DND-41 (cell line): ENCODE measurements at regions not wholly inside any gene's neighbourhood (a gene's known extent, or its start where the extent isn't known, plus 50 kb on each side); places are given as distances from the start of the nearest gene placed in this dataset.

Experiments
- ATAC-seq: fragments of 200-7000 bp; cut with Tn5 transposase; 3 replicates; pipeline ENCODE4 v1.9.1; 2021; ENCODE audit warnings: low read depth; ENCODE audit not compliant: insufficient read depth
- DNase-seq: peaks from one replicate; pipeline ENCODE4 v3.0.0-alpha.2; 2020
- H2AFZ ChIP-seq: 2 replicates; pipeline ENCODE4 v1.6.0; 2012; ENCODE audit warnings: low read depth, low read length
- H3K27ac ChIP-seq: 2 replicates; pipeline ENCODE4 v1.5.1; 2012; ENCODE audit warnings: low read length, inconsistent platforms
- H3K27me3 ChIP-seq: fragments of 200-600 bp; sonication (generic); 2 replicates; pipeline ENCODE4 v1.6.0; 2012; ENCODE audit warnings: low read length, mild to moderate bottlenecking, inconsistent platforms; ENCODE audit not compliant: insufficient read depth, poor library complexity
- H3K36me3 ChIP-seq: 2 replicates; pipeline ENCODE4 v1.5.1; 2012; ENCODE audit warnings: low read length, inconsistent platforms; ENCODE audit not compliant: insufficient read depth
- H3K4me1 ChIP-seq: 2 replicates; pipeline ENCODE4 v1.5.1; 2012; ENCODE audit warnings: mild to moderate bottlenecking, low read length; ENCODE audit not compliant: insufficient read depth
- H3K4me2 ChIP-seq: 2 replicates; pipeline ENCODE4 v1.6.0; 2012; ENCODE audit warnings: mild to moderate bottlenecking, moderate library complexity, low read length, inconsistent platforms; ENCODE audit not compliant: insufficient read depth
- H3K4me3 ChIP-seq, 2 experiments: fragments of 200-600 bp in 1 of 2; shearing (Covaris generic) in 1 of 2; 2 replicates each; pipeline ENCODE4 v1.5.1; 2012 to 2016; ENCODE audit warnings: inconsistent platforms in 2 of 2, low read length in 2 of 2, mild to moderate bottlenecking in 2 of 2, low read depth in 1 of 2, moderate library complexity in 1 of 2
- H3K79me2 ChIP-seq: 2 replicates; pipeline ENCODE4 v1.6.0; 2012; ENCODE audit warnings: low read length, inconsistent platforms; ENCODE audit not compliant: insufficient read depth
- H3K9ac ChIP-seq: 2 replicates; pipeline ENCODE4 v1.6.0; 2012; ENCODE audit warnings: low read depth, mild to moderate bottlenecking, inconsistent platforms, low read length, moderate library complexity
- H3K9me3 ChIP-seq: 2 replicates; pipeline ENCODE4 v1.5.1; 2012; ENCODE audit warnings: low read length, moderate library complexity, mild to moderate bottlenecking, inconsistent platforms; ENCODE audit not compliant: insufficient read depth, severe bottlenecking
- H4K20me1 ChIP-seq: 2 replicates; pipeline ENCODE4 v1.6.0; 2012; ENCODE audit warnings: low read length; ENCODE audit not compliant: insufficient read depth
- EZH2 ChIP-seq: IDR thresholded peaks from 3 replicates; pipeline ENCODE4 v1.6.1; 2012; ENCODE audit warnings: borderline replicate concordance, low read depth, mild to moderate bottlenecking, moderate library complexity, low read length, inconsistent platforms; ENCODE audit not compliant: severe bottlenecking
- TF ChIP-seq, protein P1 (sequence below): IDR thresholded peaks from 2 replicates; pipeline ENCODE4 v1.5.1; 2012; ENCODE audit warnings: borderline replicate concordance, low read length, moderate library complexity, mild to moderate bottlenecking; ENCODE audit not compliant: poor library complexity, severe bottlenecking; ENCODE audit errors: extremely low read depth

DNA sequence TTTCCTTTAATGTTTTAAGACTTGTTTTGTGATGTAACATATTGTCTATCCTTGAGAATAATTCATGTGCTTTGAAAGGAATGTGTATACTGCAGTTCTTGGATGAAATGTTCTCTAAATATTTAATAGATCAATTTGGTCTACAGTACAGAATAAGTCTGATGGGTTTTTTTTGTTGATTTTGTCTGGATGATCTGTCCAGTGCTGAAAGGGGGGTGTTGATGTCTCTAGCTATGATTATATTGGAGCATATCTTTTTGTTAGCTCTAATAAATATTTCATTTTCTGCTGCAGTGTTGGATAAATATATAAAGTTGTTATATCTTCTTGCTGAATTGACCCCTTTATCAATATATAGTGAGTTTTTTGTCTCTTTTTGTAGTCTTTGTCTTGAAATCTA is 269.9 kb upstream of the TUSC1 start:
- no peaks in the 10 kb centered on the region for H3K36me3 ChIP-seq
- no peak overlapping the region for H2AFZ ChIP-seq
- no peaks in the 10 kb centered on the region for H4K20me1 ChIP-seq
- H3K27me3 ChIP-seq, result no peaks in the 10 kb centered on the region
- TF ChIP-seq EZH2, result no peak
- TF ChIP-seq, protein P1, sequence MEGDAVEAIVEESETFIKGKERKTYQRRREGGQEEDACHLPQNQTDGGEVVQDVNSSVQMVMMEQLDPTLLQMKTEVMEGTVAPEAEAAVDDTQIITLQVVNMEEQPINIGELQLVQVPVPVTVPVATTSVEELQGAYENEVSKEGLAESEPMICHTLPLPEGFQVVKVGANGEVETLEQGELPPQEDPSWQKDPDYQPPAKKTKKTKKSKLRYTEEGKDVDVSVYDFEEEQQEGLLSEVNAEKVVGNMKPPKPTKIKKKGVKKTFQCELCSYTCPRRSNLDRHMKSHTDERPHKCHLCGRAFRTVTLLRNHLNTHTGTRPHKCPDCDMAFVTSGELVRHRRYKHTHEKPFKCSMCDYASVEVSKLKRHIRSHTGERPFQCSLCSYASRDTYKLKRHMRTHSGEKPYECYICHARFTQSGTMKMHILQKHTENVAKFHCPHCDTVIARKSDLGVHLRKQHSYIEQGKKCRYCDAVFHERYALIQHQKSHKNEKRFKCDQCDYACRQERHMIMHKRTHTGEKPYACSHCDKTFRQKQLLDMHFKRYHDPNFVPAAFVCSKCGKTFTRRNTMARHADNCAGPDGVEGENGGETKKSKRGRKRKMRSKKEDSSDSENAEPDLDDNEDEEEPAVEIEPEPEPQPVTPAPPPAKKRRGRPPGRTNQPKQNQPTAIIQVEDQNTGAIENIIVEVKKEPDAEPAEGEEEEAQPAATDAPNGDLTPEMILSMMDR, result no peak
- no peak overlapping the region for H3K9ac ChIP-seq
- ATAC-seq, result no peak
- H3K4me2 ChIP-seq, result no peak overlapping the region
- no peaks in the 10 kb centered on the region for H3K79me2 ChIP-seq
- H3K27ac ChIP-seq, result no peak overlapping the region
- no peak for DNase-seq
- H3K4me1 ChIP-seq, result no peaks in the 10 kb centered on the region
- no peaks in the 10 kb centered on the region for H3K9me3 ChIP-seq
- H3K4me3 ChIP-seq, result no peak overlapping the region

DNA sequence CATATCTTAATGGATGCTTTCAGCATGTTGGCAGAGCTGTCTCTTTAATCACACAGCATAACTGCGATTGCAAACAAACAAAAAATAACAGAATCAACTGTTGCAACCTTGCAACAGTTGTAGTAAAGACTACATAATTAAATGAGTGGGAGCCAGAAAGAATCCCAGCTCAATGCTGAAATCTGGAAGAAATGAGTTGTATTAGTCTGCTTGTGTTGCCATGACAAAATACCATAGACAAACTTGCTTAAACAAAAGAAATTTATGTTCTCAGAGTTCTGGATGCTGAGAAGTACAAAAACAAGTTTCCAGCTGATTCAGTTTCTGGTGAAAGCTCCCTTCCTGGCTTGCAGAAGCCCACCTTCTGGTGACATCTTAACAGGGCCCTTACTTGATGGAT is 260.9 kb upstream of the TUSC1 start:
- ATAC-seq (no peak), DNase-seq (no peak)
- Histone ChIP-seq H3K4me1 (no peaks in the 10 kb centered on the region), H3K9me3 (no peaks in the 10 kb centered on the region), H3K27ac (no peak overlapping the region), H4K20me1 (no peaks in the 10 kb centered on the region), H3K27me3 (no peaks in the 10 kb centered on the region), H3K9ac (no peak overlapping the region), H3K4me2 (no peak overlapping the region), H3K79me2 (no peaks in the 10 kb centered on the region), H3K4me3 (no peak overlapping the region), H3K36me3 (no peaks in the 10 kb centered on the region), H2AFZ (no peak overlapping the region)
- TF ChIP-seq, protein P1, result no peak
- TF ChIP-seq EZH2, result no peak

DNA sequence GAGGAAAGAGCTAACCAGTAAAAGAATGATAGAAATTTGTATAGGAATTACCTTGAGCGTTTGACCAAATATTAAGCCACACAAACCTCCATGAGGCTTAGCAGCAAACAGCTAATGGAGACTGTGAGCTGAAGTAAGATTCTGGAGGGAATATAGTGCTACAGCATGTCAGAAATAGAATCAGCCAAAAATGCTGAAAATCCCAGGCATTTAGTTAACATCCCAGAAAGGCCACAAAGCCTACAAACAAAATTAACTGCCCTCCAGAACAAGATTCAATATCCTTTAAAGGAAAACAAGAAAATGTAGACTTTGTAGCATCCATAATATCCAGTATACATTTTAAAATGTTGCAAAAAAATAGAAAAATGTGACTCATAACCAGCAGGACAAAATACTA is 257.8 kb upstream of the TUSC1 start:
- H3K36me3 ChIP-seq, result no peaks in the 10 kb centered on the region
- H3K9me3 ChIP-seq, result no peaks in the 10 kb centered on the region
- TF ChIP-seq, protein P1, result no peak
- TF ChIP-seq EZH2, result no peak
- H3K27me3 ChIP-seq, result no peaks in the 10 kb centered on the region
- H3K4me2 ChIP-seq, result no peak overlapping the region
- no peak overlapping the region for H3K4me3 ChIP-seq
- no peak for DNase-seq
- H3K27ac ChIP-seq, result no peak overlapping the region
- no peaks in the 10 kb centered on the region for H3K79me2 ChIP-seq
- no peak overlapping the region for H3K9ac ChIP-seq
- no peak for ATAC-seq
- no peaks in the 10 kb centered on the region for H4K20me1 ChIP-seq
- H2AFZ ChIP-seq, result no peak overlapping the region
- no peaks in the 10 kb centered on the region for H3K4me1 ChIP-seq

DNA sequence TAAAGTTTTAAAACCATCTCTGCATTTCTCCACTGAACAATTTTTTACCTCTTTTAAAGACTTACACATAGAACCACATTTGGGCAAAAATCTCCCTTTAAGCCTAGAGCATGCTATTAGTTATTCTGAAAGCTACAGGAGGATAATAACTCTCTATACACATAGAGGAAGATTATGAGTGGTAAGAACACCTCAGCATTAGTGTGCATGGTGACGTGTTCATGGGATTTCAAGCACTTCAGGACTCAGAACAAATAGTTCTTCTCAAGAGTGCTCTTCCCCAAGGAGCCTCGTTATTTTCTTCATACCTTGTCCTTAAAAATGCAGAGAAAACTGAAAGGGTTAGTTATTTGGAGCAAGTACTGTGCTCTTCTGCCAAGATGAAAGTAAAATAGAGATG is 256.9 kb upstream of the TUSC1 start:
- Histone ChIP-seq H3K27me3 (no peaks in the 10 kb centered on the region), H3K4me2 (no peak overlapping the region), H4K20me1 (no peaks in the 10 kb centered on the region), H3K4me3 (no peak overlapping the region), H3K36me3 (no peaks in the 10 kb centered on the region), H3K79me2 (no peaks in the 10 kb centered on the region), H2AFZ (no peak overlapping the region), H3K9ac (no peak overlapping the region), H3K4me1 (no peaks in the 10 kb centered on the region), H3K27ac (no peak overlapping the region), H3K9me3 (no peaks in the 10 kb centered on the region)
- TF ChIP-seq, protein P1, result no peak
- no peak for TF ChIP-seq EZH2
- no peak for ATAC-seq
- no peak for DNase-seq
